Stomach smooth muscle (tissue), 2 donors: ENCODE measurements at regions not wholly inside any gene's neighbourhood (a gene's known extent, or its start where the extent isn't known, plus 50 kb on each side); places are given as distances from the start of the nearest gene placed in this dataset.

ENCODE experiments used
- H3K27ac ChIP-seq: one replicate; pipeline ENCODE4 v1.7.0; 2013; ENCODE audit warnings: mild to moderate bottlenecking, low read length, inconsistent platforms
- H3K27me3 ChIP-seq, 2 donors: one replicate each; pipeline ENCODE4 v1.7.0; 2013; ENCODE audit warnings: low read length in 2 of 2; ENCODE audit not compliant: insufficient read depth in 2 of 2, control insufficient read depth in 1 of 2
- H3K36me3 ChIP-seq, 2 donors: one replicate each; pipeline ENCODE4 v1.7.0; 2013; ENCODE audit warnings: low read length in 2 of 2; ENCODE audit not compliant: control insufficient read depth in 2 of 2, insufficient read depth in 2 of 2
- H3K4me1 ChIP-seq: one replicate; pipeline ENCODE4 v1.7.0; 2013; ENCODE audit warnings: low read length; ENCODE audit not compliant: control insufficient read depth, insufficient read depth
- H3K4me3 ChIP-seq, 2 donors: one replicate each; pipeline ENCODE4 v1.7.0; 2013; ENCODE audit warnings: low read length in 2 of 2
- H3K9ac ChIP-seq, 2 donors: one replicate each; pipeline ENCODE4 v1.7.0; 2013; ENCODE audit warnings: low read length in 2 of 2, mild to moderate bottlenecking in 1 of 2
- H3K9me3 ChIP-seq, 2 donors: one replicate each; pipeline ENCODE4 v1.7.0; 2013; ENCODE audit warnings: low read length in 2 of 2; ENCODE audit not compliant: control insufficient read depth in 2 of 2
- donor health status: healthy.
- donor health status: Pancreatic carcinoma.

DNA sequence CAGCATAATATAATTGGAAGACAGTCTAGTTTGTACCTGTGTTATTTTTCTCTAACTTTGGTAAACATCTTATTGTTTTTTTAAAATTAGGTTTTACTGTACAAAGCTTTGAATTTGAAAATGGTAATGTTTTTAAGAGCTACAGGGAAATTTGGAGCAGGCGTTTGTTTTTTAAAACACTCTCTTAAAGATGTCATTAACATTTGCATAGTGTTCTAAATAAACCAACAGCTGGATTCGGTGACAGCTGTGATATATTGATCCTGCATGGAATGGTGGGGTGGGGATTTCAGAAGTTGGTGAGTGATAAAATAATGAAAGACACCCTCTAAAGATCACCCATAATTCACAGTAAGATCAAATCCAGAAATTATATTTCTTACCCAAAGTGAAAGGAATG is 97.9 kb upstream of the PRL start:
- no peak overlapping the region for H3K9ac ChIP-seq

DNA sequence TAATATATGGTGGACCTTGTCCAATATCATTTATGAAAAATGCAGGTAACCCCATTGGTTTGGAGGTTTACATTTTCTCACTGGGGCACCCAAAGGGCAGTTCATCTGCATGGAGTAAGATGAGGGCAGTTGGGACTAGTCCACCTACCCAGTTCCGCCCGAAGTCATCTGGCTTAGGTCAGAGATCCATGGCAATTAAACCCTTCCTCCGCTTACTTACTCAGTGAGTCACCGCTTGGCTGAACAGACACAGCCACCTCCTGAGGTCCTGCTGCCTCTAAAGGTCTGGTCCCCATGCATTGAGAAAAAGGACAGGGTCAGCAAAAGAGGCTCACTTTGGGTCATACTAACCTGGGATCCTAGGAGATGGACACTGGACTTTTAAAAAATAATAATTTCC is 102.9 kb upstream of the PRL start:
- H3K36me3 ChIP-seq: no peaks in the 10 kb centered on the region
- H3K4me3 ChIP-seq: no peak overlapping the region
- no peak overlapping the region for H3K9ac ChIP-seq
- H3K4me1 ChIP-seq: no peaks in the 10 kb centered on the region
- no peaks in the 10 kb centered on the region for H3K9me3 ChIP-seq
- H3K27ac ChIP-seq: no peak overlapping the region
- no peaks in the 10 kb centered on the region for H3K27me3 ChIP-seq

More for the DNA sequence above, 97.9 kb upstream of the PRL start:
- Histone ChIP-seq H3K4me1 (no peaks in the 10 kb centered on the region), H3K36me3 (no peaks in the 10 kb centered on the region), H3K9me3 (no peaks in the 10 kb centered on the region), H3K27me3 (no peaks in the 10 kb centered on the region), H3K4me3 (no peak overlapping the region), H3K27ac (no peak overlapping the region)

DNA sequence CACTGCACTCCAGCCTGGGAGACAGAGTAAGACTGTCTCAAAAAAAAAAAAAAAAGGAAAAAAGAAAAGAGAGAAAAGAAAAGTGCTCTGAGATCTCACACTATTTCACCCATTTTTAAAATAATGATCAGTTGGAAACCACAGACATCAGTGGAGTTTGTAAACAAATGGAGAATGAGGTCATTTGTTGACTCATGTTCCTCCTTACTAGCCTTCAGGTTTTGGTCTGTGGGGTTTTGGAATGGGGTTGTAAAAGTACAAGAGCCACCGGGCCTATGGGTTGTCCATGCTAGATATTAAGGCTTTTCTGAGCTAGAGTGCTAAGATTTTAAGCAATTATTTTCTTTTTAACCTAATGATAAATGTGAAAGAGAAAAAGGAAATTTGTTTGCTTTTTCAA is 104.4 kb upstream of the PRL start:
- Histone ChIP-seq H3K36me3 (no peaks in the 10 kb centered on the region), H3K4me1 (no peaks in the 10 kb centered on the region), H3K9ac (no peak overlapping the region)

DNA sequence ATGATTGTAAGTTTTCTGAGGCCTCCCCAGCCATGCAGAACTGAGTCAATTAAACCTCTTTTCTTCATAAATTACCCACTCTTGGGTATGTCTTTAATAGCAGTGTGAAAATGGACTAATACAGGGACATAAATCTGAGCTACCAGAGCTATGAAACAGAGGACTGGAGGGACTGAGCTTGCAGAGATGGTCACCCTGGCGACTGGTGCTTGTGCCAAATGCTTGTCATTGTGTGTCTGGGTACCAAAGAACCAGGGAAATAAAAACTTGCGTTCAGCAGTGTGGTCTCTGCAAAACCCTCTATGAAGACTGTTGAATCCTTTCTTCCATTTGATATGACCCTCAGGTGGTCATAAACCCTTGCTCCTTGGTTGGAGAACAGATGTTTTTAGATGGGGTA is 105.1 kb upstream of the PRL start:
- no peaks in the 10 kb centered on the region for H3K9me3 ChIP-seq
- no peak overlapping the region for H3K4me3 ChIP-seq
- H3K4me1 ChIP-seq: no peaks in the 10 kb centered on the region
- H3K36me3 ChIP-seq: no peaks in the 10 kb centered on the region
- no peak overlapping the region for H3K27ac ChIP-seq
- H3K9ac ChIP-seq: no peak overlapping the region
- no peaks in the 10 kb centered on the region for H3K27me3 ChIP-seq

More for the DNA sequence above, 104.4 kb upstream of the PRL start:
- Histone ChIP-seq H3K9me3 (no peaks in the 10 kb centered on the region), H3K4me3 (no peak overlapping the region), H3K27me3 (no peaks in the 10 kb centered on the region), H3K27ac (no peak overlapping the region)

DNA sequence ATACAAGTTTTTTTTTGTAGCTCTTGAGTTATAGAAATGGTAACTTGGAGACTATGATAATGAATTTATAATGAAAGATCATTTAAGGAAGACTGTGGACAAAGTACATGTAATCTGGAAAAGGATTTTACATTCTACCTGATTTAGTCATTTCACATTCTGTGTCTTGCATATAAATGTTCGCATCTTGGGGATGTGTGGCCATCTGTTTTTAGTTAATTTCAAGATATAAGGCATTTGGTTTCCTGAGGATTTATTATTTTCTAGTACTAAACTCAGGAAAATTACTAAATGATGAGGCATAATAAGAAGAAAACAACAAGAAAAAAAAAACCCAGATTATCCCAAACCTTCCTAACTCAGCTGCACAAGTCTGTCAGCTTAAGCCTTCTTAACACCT is 112.7 kb upstream of the PRL start:
- no peaks in the 10 kb centered on the region for H3K9me3 ChIP-seq
- no peaks in the 10 kb centered on the region for H3K4me1 ChIP-seq
- H3K27me3 ChIP-seq: no peaks in the 10 kb centered on the region
- H3K27ac ChIP-seq: no peak overlapping the region
- H3K4me3 ChIP-seq: no peak overlapping the region
- no peaks in the 10 kb centered on the region for H3K36me3 ChIP-seq
- H3K9ac ChIP-seq: no peak overlapping the region

DNA sequence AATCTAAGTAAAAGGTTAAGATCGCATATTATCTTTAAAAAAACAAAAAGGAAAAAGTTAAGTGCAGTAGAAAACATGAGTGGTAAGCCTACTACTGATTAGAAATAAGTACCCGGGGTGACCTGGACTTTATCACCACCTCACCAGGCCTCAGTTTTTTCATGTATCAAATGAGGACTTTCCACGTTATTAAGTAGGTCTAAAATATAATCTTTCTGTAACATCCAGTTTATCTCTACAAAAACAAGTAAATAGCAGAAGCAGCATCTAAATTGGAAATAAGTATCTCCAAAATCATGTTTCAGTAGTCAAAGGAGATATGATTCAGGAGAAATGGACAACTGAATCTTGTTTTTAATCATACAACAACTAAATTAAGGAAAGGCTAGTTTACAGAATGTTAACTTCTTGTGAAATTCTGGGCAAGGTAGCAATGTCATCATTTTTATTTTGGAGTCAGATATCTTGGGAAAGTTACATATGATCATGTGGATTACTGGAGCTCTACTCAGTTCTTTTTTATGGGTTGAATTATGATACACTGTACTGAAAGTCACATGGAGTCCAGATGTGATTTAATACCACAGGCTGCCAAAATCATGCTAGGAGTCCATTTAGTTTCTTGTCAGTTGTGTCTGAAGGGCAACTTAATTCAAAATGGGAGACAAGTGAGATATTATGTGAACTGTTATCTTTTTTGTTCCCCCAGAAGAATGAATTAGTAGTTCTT is 114.7 kb upstream of the PRL start:
- H3K9ac ChIP-seq: no peak overlapping the region
- no peaks in the 10 kb centered on the region for H3K4me1 ChIP-seq
- no peaks in the 10 kb centered on the region for H3K36me3 ChIP-seq
- no peaks in the 10 kb centered on the region for H3K27me3 ChIP-seq
- no peak overlapping the region for H3K4me3 ChIP-seq
- H3K27ac ChIP-seq: no peak overlapping the region
- no peaks in the 10 kb centered on the region for H3K9me3 ChIP-seq

DNA sequence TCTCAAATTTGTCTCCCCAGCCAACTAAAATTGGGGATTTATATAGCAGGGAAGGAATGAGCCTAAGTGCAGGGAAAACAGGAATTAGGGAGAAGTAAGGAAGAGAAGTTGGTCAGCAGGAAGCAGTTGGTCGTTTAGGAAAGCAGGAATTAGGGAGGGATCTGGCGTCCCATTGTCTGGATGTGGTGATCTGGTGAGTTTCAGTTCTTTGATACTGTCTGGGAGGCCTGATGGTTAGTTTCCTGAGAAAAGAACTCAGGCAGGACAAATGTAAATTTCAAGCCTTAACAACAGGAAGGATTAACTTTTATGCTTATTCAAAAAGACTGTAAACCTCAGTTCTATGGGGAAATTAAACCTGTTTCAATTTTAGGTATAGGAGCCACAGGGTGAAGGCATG is 116.2 kb upstream of the PRL start:
- H3K27ac ChIP-seq: no peak overlapping the region
- H3K4me3 ChIP-seq: no peak overlapping the region
- H3K36me3 ChIP-seq: no peaks in the 10 kb centered on the region
- H3K27me3 ChIP-seq: no peaks in the 10 kb centered on the region
- no peaks in the 10 kb centered on the region for H3K4me1 ChIP-seq
- no peaks in the 10 kb centered on the region for H3K9me3 ChIP-seq
- no peak overlapping the region for H3K9ac ChIP-seq

DNA sequence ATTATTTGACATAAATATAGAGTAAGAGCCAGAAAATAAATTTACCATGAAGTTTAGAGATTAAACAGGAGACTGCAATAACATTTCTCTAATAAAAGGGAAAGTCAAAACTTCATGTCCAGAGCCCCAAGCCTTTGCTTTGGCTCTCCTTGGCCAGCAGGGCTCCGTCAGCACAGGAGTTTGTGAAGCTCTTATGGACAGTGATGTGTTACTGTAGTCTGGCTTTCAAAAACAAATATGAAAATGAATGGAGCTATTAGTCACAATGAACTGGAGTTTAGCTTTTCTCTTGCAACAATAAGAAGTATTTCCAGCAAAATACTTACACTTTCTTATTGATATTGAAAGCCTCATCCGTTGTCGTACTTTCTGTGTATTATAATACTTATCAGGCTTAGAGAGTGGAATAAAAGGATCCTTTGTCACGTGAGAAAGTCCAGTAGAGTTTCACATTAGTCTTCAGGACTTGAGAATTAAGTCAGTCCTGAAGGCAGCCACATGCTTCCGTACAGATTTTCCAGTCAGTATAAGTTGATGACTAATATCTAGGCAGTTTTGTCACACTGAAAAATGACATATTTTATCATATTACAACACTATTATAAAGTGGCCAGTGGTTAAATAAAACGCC is 117.0 kb upstream of the PRL start:
- Histone ChIP-seq H3K9me3 (peaks cover 3 to 4% of the 10 kb centered on the region in 2 donors), H3K4me1 (no peaks in the 10 kb centered on the region), H3K4me3 (no peak overlapping the region), H3K27ac (no peak overlapping the region), H3K9ac (no peak overlapping the region), H3K36me3 (no peaks in the 10 kb centered on the region), H3K27me3 (no peaks in the 10 kb centered on the region)

DNA sequence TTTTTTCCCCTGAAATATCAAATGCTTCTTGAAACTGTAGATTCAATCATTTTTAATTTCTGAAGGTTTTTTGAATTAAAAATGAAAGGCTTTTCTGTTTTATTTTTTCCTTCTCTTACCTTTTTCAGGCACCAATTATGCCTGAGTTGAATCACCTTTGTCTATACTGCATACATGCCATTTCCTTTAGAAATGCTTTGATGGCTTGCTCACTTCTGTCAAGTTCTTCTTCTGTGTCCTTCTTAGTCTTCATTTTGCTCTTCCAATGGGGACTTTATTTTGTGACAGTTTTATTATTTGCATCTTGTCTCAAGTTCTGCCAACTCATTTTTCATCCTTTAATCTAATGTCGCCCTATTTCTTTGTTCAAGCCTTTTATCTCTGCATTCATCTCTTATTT is 121.9 kb upstream of the PRL start:
- H3K4me1 ChIP-seq: no peaks in the 10 kb centered on the region
- no peak overlapping the region for H3K9ac ChIP-seq
- H3K27ac ChIP-seq: no peak overlapping the region
- H3K9me3 ChIP-seq: peaks cover 3 to 4% of the 10 kb centered on the region in 2 donors
- H3K36me3 ChIP-seq: no peaks in the 10 kb centered on the region
- H3K4me3 ChIP-seq: no peak overlapping the region
- no peaks in the 10 kb centered on the region for H3K27me3 ChIP-seq

DNA sequence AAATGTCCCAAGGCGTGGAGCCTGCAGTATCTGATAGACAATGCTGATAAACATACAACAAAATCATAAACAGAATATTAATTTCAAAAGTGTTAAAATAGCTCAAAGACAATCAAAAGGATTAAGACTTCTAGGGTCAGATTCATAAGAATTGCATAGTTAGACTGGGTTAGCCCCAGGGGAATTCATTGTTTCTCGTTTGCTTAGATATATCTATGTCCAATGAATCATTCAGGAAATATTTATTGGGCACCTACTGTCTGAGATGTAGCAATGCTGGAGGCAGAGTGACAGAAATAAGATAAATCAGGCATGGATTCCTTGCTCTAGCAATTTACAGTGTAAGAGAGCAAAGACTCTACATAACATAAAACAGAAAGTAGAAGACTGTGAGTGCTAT is 124.4 kb upstream of the PRL start:
- Histone ChIP-seq H3K27ac (no peak overlapping the region), H3K9ac (no peak overlapping the region), H3K27me3 (no peaks in the 10 kb centered on the region), H3K36me3 (no peaks in the 10 kb centered on the region), H3K9me3 (peaks cover 3 to 4% of the 10 kb centered on the region in 2 donors), H3K4me1 (no peaks in the 10 kb centered on the region), H3K4me3 (no peak overlapping the region)

DNA sequence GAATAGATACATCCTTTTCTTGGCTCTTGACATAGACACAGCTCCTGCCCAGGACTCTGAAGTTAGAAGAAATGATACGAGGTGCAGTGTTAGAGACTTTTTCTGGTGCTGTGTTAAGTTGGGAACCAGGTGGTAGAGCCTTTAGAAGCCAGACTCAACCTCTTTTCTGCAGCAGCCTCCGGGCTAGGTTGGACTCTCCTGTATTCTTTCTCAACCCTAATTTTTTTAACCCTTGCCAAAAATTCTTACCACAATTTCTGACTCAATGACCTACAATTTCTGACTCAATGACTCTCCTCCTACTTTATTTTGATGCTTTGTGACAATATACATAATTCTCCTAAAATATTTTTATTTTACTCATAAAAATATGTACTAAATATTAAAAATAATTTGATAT is 127.4 kb upstream of the PRL start:
- no peaks in the 10 kb centered on the region for H3K4me1 ChIP-seq
- H3K9me3 ChIP-seq: no peaks in the 10 kb centered on the region
- H3K9ac ChIP-seq: no peak overlapping the region
- H3K27ac ChIP-seq: no peak overlapping the region
- H3K36me3 ChIP-seq: no peaks in the 10 kb centered on the region
- no peaks in the 10 kb centered on the region for H3K27me3 ChIP-seq
- H3K4me3 ChIP-seq: no peak overlapping the region
